ENCODE measurements at regions not wholly inside any gene's neighbourhood (a gene's known extent, or its start where the extent isn't known, plus 50 kb on each side); places are given as distances from the start of the nearest gene placed in this dataset.

GRCh38 chr2:105596411-105596921 is 148.2 kb upstream of the NCK2 start:
- ATAC-seq (no peak), DNase-seq (peak in 1 of 2 donors; percentile 23)
- Mint-ChIP-seq H3K4me1 (no peaks in the 10 kb centered on the region), H3K4me3 (no peak overlapping the region), H3K27me3 (ENCODE audit: low read depth in 2 of 2) (peaks cover 0 to 4% of the 10 kb centered on the region in 2 donors), H3K36me3 (no peaks in the 10 kb centered on the region), H3K9me3 (no peaks in the 10 kb centered on the region), H3K27ac (no peak overlapping the region)
- H3K36me3 ChIP-seq (ENCODE audit: control insufficient read depth, insufficient read depth, low read length): no peaks in the 10 kb centered on the region
- 91% methylated on average over 5 of the region's 6 CpGs for WGBS (ENCODE audit: insufficient coverage)
- intact Hi-C loops (cut with micrococcal nuclease): no loop called here
- no peak overlapping the region for H3K27ac ChIP-seq (ENCODE audit: low read length)
- no peaks in the 10 kb centered on the region for H3K27me3 ChIP-seq (ENCODE audit: control insufficient read depth, insufficient read depth, low read length)
- H3K9me3 ChIP-seq (ENCODE audit: control insufficient read depth, insufficient read depth, low read length): no peaks in the 10 kb centered on the region
- H3K4me1 ChIP-seq (ENCODE audit: control insufficient read depth, insufficient read depth, low read length): no peaks in the 10 kb centered on the region
- no peak overlapping the region for H3K4me3 ChIP-seq (ENCODE audit: low read length)
- no peak for TF ChIP-seq CTCF (IDR thresholded peaks at IDR 0.05)

DNA sequence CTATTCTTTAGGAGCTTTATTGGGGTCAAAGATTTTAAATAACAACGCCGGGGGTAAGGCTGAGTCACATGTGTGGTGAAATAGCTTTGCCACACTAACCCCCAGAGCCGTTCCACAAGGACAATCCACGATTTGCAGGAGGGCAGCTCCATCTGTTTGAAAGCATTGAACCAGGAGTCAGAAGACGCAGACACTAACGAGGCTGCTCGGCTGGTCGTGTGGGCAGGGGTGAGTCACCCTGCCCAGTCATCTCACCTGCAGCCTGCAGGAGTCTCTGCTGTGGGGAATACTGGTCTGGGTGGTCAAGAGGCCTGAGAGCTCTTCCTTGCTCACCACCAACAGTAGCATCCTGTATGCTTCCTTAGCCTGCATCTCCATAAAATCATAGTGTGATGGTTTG is 149.2 kb upstream of the NCK2 start:
- ATAC-seq: no peak
- TF ChIP-seq CTCF (IDR thresholded peaks at IDR 0.05): no peak
- no peaks in the 10 kb centered on the region for H3K36me3 ChIP-seq (ENCODE audit: control insufficient read depth, insufficient read depth, low read length)
- no peaks in the 10 kb centered on the region for H3K4me1 ChIP-seq (ENCODE audit: control insufficient read depth, insufficient read depth, low read length)
- DNase-seq: no peak
- WGBS (ENCODE audit: insufficient coverage): 89% methylated on average over 8 of the region's 8 CpGs
- peaks cover 2% of the 10 kb centered on the region for H3K9me3 ChIP-seq (ENCODE audit: control insufficient read depth, insufficient read depth, low read length)
- H3K9me3 Mint-ChIP-seq: no peaks in the 10 kb centered on the region
- H3K4me1 Mint-ChIP-seq: no peaks in the 10 kb centered on the region
- H3K27me3 ChIP-seq (ENCODE audit: control insufficient read depth, insufficient read depth, low read length): no peaks in the 10 kb centered on the region
- H3K27ac Mint-ChIP-seq: no peak overlapping the region
- H3K27me3 Mint-ChIP-seq (ENCODE audit: low read depth in 2 of 2): peaks cover 0 to 4% of the 10 kb centered on the region in 2 donors
- H3K27ac ChIP-seq (ENCODE audit: low read length): no peak overlapping the region
- no peak overlapping the region for H3K4me3 Mint-ChIP-seq
- H3K36me3 Mint-ChIP-seq: no peaks in the 10 kb centered on the region
- intact Hi-C loops (cut with micrococcal nuclease): no loop called here
- H3K4me3 ChIP-seq (ENCODE audit: low read length): no peak overlapping the region

DNA sequence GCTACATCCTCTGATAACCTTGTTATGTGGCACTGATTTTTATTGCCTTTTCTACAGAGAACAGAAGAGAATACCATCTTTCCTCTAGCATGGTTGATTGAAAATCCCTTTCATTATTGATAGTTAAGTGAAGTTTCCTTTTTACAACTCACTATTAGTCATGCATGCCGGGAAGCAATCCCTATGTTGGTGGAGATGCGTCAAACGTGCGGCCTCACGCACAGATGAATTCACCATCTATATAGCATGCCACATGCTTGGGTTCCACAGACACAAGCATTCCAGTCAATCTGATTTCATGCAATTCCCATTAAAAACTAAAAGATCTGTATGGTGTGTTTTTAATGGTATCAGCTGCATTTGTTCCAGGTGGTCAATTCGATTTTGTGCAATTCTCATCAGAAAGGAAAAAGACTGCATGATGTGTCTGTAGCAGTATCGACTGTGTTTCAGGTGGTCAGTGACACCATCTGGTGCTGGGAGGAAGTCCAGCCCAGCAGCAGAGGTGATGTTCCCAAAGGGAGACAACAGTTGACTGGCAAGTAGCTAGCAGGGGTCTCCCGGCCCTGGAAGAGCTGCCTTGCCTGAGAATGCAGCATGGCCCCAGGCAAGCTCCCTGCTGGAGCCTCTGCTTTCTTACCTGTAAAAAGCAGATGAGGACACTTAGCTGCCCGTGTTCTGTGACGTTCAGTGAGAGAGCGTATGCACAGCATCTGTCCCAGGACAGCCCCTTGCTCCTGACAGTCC is 151.3 kb upstream of the NCK2 start:
- H3K9me3 Mint-ChIP-seq: peaks cover 3 to 4% of the 10 kb centered on the region in 2 donors
- no peaks in the 10 kb centered on the region for H3K4me1 ChIP-seq (ENCODE audit: control insufficient read depth, insufficient read depth, low read length)
- no peak for DNase-seq
- H3K27me3 Mint-ChIP-seq (ENCODE audit: low read depth in 2 of 2): peaks cover 0 to 8% of the 10 kb centered on the region in 2 donors
- H3K9me3 ChIP-seq (ENCODE audit: control insufficient read depth, insufficient read depth, low read length): peaks cover 10% of the 10 kb centered on the region
- no peak overlapping the region for H3K27ac Mint-ChIP-seq
- WGBS (ENCODE audit: insufficient coverage): 84% methylated on average over 11 of the region's 11 CpGs
- ATAC-seq: no peak
- no peaks in the 10 kb centered on the region for H3K36me3 ChIP-seq (ENCODE audit: control insufficient read depth, insufficient read depth, low read length)
- no peak overlapping the region for H3K4me3 ChIP-seq (ENCODE audit: low read length)
- TF ChIP-seq CTCF (IDR thresholded peaks at IDR 0.05): no peak
- no peak overlapping the region for H3K27ac ChIP-seq (ENCODE audit: low read length)
- no peak overlapping the region for H3K4me3 Mint-ChIP-seq
- H3K36me3 Mint-ChIP-seq: no peaks in the 10 kb centered on the region
- intact Hi-C loops (cut with micrococcal nuclease): no loop called here
- H3K27me3 ChIP-seq (ENCODE audit: control insufficient read depth, insufficient read depth, low read length): no peaks in the 10 kb centered on the region
- no peaks in the 10 kb centered on the region for H3K4me1 Mint-ChIP-seq

DNA sequence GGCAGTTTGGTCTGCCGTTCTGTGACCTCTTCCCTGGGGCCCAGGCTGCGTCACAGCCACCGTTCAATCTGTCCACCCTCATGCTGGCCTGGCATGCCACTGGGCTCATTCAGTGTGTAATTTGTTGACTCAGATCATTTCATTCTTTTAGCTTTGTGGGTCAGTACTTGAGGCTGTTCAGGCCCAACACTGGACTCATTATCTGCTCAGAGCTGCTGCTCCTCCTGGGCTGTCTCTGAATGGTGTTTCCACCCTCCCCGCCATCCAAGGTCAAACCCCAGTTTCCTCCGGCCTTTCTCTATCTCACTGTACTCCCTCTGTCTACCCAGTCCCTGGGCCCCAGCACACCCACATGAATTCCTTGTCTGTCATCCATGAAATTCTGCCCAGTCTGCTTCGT is 152.4 kb upstream of the NCK2 start:
- no peaks in the 10 kb centered on the region for H3K36me3 ChIP-seq (ENCODE audit: control insufficient read depth, insufficient read depth, low read length)
- Mint-ChIP-seq H3K4me1 (no peaks in the 10 kb centered on the region), H3K36me3 (no peaks in the 10 kb centered on the region), H3K27me3 (ENCODE audit: low read depth in 2 of 2) (peaks cover 0 to 8% of the 10 kb centered on the region in 2 donors), H3K27ac (no peak overlapping the region), H3K9me3 (peaks cover 5 to 11% of the 10 kb centered on the region in 2 donors), H3K4me3 (no peak overlapping the region)
- no peaks in the 10 kb centered on the region for H3K27me3 ChIP-seq (ENCODE audit: control insufficient read depth, insufficient read depth, low read length)
- ATAC-seq (no peak), DNase-seq (no peak)
- H3K4me1 ChIP-seq (ENCODE audit: control insufficient read depth, insufficient read depth, low read length): no peaks in the 10 kb centered on the region
- H3K4me3 ChIP-seq (ENCODE audit: low read length): no peak overlapping the region
- peaks cover 10% of the 10 kb centered on the region for H3K9me3 ChIP-seq (ENCODE audit: control insufficient read depth, insufficient read depth, low read length)
- 95% methylated on average over 6 of the region's 6 CpGs for WGBS (ENCODE audit: insufficient coverage)
- intact Hi-C loops (cut with micrococcal nuclease): no loop called here
- no peak overlapping the region for H3K27ac ChIP-seq (ENCODE audit: low read length)
- no peak for TF ChIP-seq CTCF (IDR thresholded peaks at IDR 0.05)
